CD14-positive monocyte (primary cell): ENCODE measurements at regions not wholly inside any gene's neighbourhood (a gene's known extent, or its start where the extent isn't known, plus 50 kb on each side); places are given as distances from the start of the nearest gene placed in this dataset.

ENCODE experiments used
- DNase-seq, 3 donors: peaks; one replicate each; pipeline ENCODE4 v3.0.0-alpha.2; 2011 to 2022
- H2AFZ ChIP-seq: 2 replicates; pipeline ENCODE4 v1.6.0; 2012; ENCODE audit warnings: mild to moderate bottlenecking, low read depth, low read length, inconsistent platforms; ENCODE audit not compliant: insufficient read depth, poor library complexity, severe bottlenecking
- H3K27ac ChIP-seq, 2 donors: 1 replicate in 1 of 2; 2 replicates in 1 of 2; pipeline ENCODE4 v1.5.1; 2012 to 2013; ENCODE audit warnings: low read length in 2 of 2, control low read depth in 1 of 2, inconsistent platforms in 1 of 2, low read depth in 1 of 2, mild to moderate bottlenecking in 1 of 2
- H3K27me3 ChIP-seq, 2 donors: one replicate each; pipeline versions ENCODE4 v1.6.0 to v1.6.1; 2011 to 2013; ENCODE audit warnings: low read length in 2 of 2; ENCODE audit not compliant: control insufficient read depth in 2 of 2, insufficient read depth in 2 of 2
- H3K36me3 ChIP-seq, 2 donors: replicated peaks in 1 of 2; 1 replicate in 1 of 2; 2 replicates in 1 of 2; pipeline versions ENCODE4 v1.5.1 to v1.6.1; 2012 to 2013; ENCODE audit warnings: low read length in 2 of 2, control low read depth in 1 of 2, inconsistent platforms in 1 of 2, mild to moderate bottlenecking in 1 of 2; ENCODE audit not compliant: insufficient read depth in 2 of 2, control insufficient read depth in 1 of 2
- H3K4me1 ChIP-seq, 2 donors: 1 replicate in 1 of 2; 2 replicates in 1 of 2; pipeline versions ENCODE4 v1.5.1 to v1.6.1; 2012 to 2013; ENCODE audit warnings: low read length in 2 of 2, control low read depth in 1 of 2, inconsistent platforms in 1 of 2, mild to moderate bottlenecking in 1 of 2, moderate library complexity in 1 of 2; ENCODE audit not compliant: insufficient read depth in 2 of 2, control insufficient read depth in 1 of 2
- H3K4me2 ChIP-seq: replicated peaks from 2 replicates; pipeline ENCODE3; 2012; ENCODE audit warnings: low read length, moderate library complexity, mild to moderate bottlenecking; ENCODE audit not compliant: poor library complexity, severe bottlenecking; ENCODE audit errors: extremely low read depth
- H3K4me3 ChIP-seq, 3 experiments: fragments of 200-600 bp in 1 of 3; sonication (generic) in 1 of 3; replicated peaks in 1 of 3; 1 replicate in 2 of 3; 2 replicates in 1 of 3; pipeline ENCODE4 v1.5.1; 2011 to 2013; ENCODE audit warnings: low read length in 3 of 3, mild to moderate bottlenecking in 3 of 3, control low read depth in 2 of 3, low read depth in 2 of 3, inconsistent platforms in 1 of 3, moderate library complexity in 1 of 3
- H3K79me2 ChIP-seq: 2 replicates; pipeline ENCODE4 v1.6.0; 2012; ENCODE audit warnings: mild to moderate bottlenecking, control low read depth, inconsistent platforms, low read length, moderate library complexity; ENCODE audit not compliant: insufficient read depth
- H3K9ac ChIP-seq: 2 replicates; pipeline ENCODE4 v1.6.0; 2017; ENCODE audit warnings: low read length, mild to moderate bottlenecking; ENCODE audit not compliant: insufficient read depth, poor library complexity, severe bottlenecking
- H3K9me3 ChIP-seq, 2 donors: replicated peaks in 1 of 2; 1 replicate in 1 of 2; 2 replicates in 1 of 2; pipeline versions ENCODE4 v1.5.1 to v1.6.1; 2012 to 2013; ENCODE audit warnings: low read length in 2 of 2, control low read depth in 1 of 2; ENCODE audit not compliant: control insufficient read depth in 1 of 2, insufficient read depth in 1 of 2
- H4K20me1 ChIP-seq: 2 replicates; pipeline ENCODE4 v1.6.0; 2012; ENCODE audit warnings: mild to moderate bottlenecking, low read length, control low read depth, moderate library complexity; ENCODE audit not compliant: insufficient read depth
- H3K27ac Mint-ChIP-seq, 7 donors: one replicate each; pipeline ENCODE4 v1.8.0; 2020; ENCODE audit warnings: mild to moderate bottlenecking in 7 of 7, mixed read lengths in 7 of 7, moderate library complexity in 6 of 7, inconsistent platforms in 2 of 7
- H3K27me3 Mint-ChIP-seq, 3 donors: one replicate each; pipeline ENCODE4 v1.8.0; 2021 to 2022; ENCODE audit warnings: low read depth in 3 of 3, mild to moderate bottlenecking in 3 of 3, mixed read lengths in 3 of 3, moderate library complexity in 3 of 3, inconsistent platforms in 1 of 3
- H3K36me3 Mint-ChIP-seq, 2 donors: one replicate each; pipeline ENCODE4 v1.8.0; 2020; ENCODE audit warnings: mixed read lengths in 2 of 2, inconsistent platforms in 1 of 2, mild to moderate bottlenecking in 1 of 2
- H3K4me1 Mint-ChIP-seq: one replicate; pipeline ENCODE4 v1.8.0; 2020; ENCODE audit warnings: mild to moderate bottlenecking, mixed read lengths
- H3K4me3 Mint-ChIP-seq, 2 donors: one replicate each; pipeline ENCODE4 v1.8.0; 2020; ENCODE audit warnings: mild to moderate bottlenecking in 2 of 2, mixed read lengths in 2 of 2, moderate library complexity in 1 of 2
- H3K9me3 Mint-ChIP-seq, 7 donors: one replicate each; pipeline ENCODE4 v1.8.0; 2020 to 2022; ENCODE audit warnings: mixed read lengths in 7 of 7, mild to moderate bottlenecking in 6 of 7, moderate library complexity in 6 of 7, inconsistent platforms in 2 of 7
- WGBS: methylation state at CpG from one replicate; pipeline ENCODE4 v1.1.5; 2013; ENCODE audit warnings: missing lambda C conversion rate; ENCODE audit not compliant: insufficient coverage; 5-methylcytosine and 5-hydroxymethylcytosine counted together
- intact Hi-C, 2 donors: fragments of 100-400 bp; cut with micrococcal nuclease; formaldehyde crosslinking; loops; one replicate each; pipeline versions ENCODE4 v1.15.0 to v1.15.1; 2023
- TF ChIP-seq, protein P1 (sequence below): fragments of 200-600 bp; IDR thresholded peaks from one replicate; pipeline ENCODE4 v1.8.0; 2022; ENCODE audit warnings: antibody characterized with exemption, mild to moderate bottlenecking

GRCh38 chr16:65384441-65384840 is 262.6 kb upstream of the CDH11 start:
- H3K9me3 Mint-ChIP-seq, result peaks cover 0 to 6% (median 4%) of the 10 kb centered on the region in 7 donors
- H3K9ac ChIP-seq, result no peak overlapping the region
- no peak overlapping the region for H3K4me2 ChIP-seq
- TF ChIP-seq, protein P1, sequence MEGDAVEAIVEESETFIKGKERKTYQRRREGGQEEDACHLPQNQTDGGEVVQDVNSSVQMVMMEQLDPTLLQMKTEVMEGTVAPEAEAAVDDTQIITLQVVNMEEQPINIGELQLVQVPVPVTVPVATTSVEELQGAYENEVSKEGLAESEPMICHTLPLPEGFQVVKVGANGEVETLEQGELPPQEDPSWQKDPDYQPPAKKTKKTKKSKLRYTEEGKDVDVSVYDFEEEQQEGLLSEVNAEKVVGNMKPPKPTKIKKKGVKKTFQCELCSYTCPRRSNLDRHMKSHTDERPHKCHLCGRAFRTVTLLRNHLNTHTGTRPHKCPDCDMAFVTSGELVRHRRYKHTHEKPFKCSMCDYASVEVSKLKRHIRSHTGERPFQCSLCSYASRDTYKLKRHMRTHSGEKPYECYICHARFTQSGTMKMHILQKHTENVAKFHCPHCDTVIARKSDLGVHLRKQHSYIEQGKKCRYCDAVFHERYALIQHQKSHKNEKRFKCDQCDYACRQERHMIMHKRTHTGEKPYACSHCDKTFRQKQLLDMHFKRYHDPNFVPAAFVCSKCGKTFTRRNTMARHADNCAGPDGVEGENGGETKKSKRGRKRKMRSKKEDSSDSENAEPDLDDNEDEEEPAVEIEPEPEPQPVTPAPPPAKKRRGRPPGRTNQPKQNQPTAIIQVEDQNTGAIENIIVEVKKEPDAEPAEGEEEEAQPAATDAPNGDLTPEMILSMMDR, result no peak
- no peaks in the 10 kb centered on the region for H4K20me1 ChIP-seq
- H2AFZ ChIP-seq, result no peak overlapping the region
- no peaks in the 10 kb centered on the region for H3K79me2 ChIP-seq
- H3K27ac Mint-ChIP-seq, result no peak overlapping the region
- H3K9me3 ChIP-seq, result no peaks in the 10 kb centered on the region
- no peak overlapping the region for H3K4me3 Mint-ChIP-seq
- WGBS, result no CpG with 5 or more reads among the region's 1 CpG
- H3K27ac ChIP-seq, result no peak overlapping the region
- H3K36me3 ChIP-seq, result no peaks in the 10 kb centered on the region
- H3K4me1 ChIP-seq, result no peaks in the 10 kb centered on the region
- H3K36me3 Mint-ChIP-seq, result no peaks in the 10 kb centered on the region
- no peaks in the 10 kb centered on the region for H3K27me3 ChIP-seq
- no peak overlapping the region for H3K4me3 ChIP-seq
- no peaks in the 10 kb centered on the region for H3K4me1 Mint-ChIP-seq
- peaks cover 1 to 3% (median 2%) of the 10 kb centered on the region in 3 donors for H3K27me3 Mint-ChIP-seq
- DNase-seq, result no peak
- intact Hi-C loops, result no loop called here

DNA sequence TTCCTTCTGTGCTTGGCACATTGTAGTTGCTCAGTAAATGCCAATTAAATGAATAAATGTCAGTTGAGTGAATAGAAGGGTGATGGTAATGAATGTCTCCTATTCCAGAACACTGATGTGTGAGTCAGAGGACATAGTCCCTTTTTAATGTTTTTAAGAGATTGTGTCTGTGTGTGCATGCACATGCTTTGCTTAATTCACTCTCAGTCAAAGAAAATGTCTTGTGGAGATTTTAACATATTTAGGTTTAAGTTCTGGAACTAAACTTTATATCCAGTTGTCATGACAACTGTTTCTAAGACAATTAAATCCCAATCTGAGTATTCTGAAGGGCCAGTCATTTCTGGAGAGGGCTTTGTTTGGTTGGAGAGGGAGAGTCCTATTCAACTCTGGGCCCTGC is 255.3 kb upstream of the CDH11 start:
- TF ChIP-seq, protein P1, result no peak
- H4K20me1 ChIP-seq, result no peaks in the 10 kb centered on the region
- H3K9ac ChIP-seq, result no peak overlapping the region
- no peak overlapping the region for H3K27ac ChIP-seq
- H2AFZ ChIP-seq, result no peak overlapping the region
- Mint-ChIP-seq H3K36me3 (no peaks in the 10 kb centered on the region), H3K4me1 (peaks cover 18% of the 10 kb centered on the region), H3K9me3 (peaks cover 0 to 4% (median 0%) of the 10 kb centered on the region in 7 donors), H3K4me3 (no peak overlapping the region), H3K27ac (no peak overlapping the region), H3K27me3 (peaks cover 2 to 6% (median 3%) of the 10 kb centered on the region in 3 donors)
- no peaks in the 10 kb centered on the region for H3K36me3 ChIP-seq
- no peak overlapping the region for H3K4me3 ChIP-seq
- H3K27me3 ChIP-seq, result no peaks in the 10 kb centered on the region
- no peaks in the 10 kb centered on the region for H3K79me2 ChIP-seq
- H3K4me2 ChIP-seq, result no peak overlapping the region
- H3K4me1 ChIP-seq, result peaks cover 19% of the 10 kb centered on the region in 2 donors
- no peak for DNase-seq
- no peaks in the 10 kb centered on the region for H3K9me3 ChIP-seq
- intact Hi-C loops, result no loop called here
